ENCODE measurements at regions not wholly inside any gene's neighbourhood (a gene's known extent, or its start where the extent isn't known, plus 50 kb on each side); places are given as distances from the start of the nearest gene placed in this dataset.

DNA sequence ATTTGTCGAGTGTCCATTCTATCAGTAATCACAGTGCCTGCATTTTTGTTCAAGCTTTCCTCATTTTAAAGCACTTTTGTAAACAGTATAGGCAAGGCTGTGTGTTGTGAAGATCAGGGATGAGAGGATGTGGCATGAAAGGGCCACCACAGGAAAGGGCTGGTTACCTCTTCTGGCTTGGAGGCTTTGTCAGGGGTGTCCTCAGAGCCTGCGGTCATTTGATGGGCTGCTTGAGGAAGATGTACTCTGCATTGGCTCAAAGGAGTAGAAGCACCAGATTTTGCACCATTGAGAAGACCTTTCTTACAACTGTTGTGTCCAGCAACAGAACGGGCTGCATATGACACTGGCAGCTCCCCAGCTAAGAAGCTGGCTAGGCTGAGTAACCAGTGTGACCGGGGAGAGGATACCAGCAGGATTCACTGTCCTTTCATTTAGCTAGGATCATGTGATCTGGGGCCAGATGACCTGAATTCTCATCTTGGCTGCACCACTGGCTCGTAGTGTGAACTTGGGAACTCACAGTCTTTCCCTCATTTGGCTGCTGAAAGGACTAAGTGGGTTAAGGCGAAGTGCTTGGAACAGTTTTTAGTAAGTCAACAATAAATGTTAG, 380.2 kb downstream of the FGF9 start (continued):
- TF ChIP-seq, protein P1, sequence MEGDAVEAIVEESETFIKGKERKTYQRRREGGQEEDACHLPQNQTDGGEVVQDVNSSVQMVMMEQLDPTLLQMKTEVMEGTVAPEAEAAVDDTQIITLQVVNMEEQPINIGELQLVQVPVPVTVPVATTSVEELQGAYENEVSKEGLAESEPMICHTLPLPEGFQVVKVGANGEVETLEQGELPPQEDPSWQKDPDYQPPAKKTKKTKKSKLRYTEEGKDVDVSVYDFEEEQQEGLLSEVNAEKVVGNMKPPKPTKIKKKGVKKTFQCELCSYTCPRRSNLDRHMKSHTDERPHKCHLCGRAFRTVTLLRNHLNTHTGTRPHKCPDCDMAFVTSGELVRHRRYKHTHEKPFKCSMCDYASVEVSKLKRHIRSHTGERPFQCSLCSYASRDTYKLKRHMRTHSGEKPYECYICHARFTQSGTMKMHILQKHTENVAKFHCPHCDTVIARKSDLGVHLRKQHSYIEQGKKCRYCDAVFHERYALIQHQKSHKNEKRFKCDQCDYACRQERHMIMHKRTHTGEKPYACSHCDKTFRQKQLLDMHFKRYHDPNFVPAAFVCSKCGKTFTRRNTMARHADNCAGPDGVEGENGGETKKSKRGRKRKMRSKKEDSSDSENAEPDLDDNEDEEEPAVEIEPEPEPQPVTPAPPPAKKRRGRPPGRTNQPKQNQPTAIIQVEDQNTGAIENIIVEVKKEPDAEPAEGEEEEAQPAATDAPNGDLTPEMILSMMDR (conservative IDR thresholded peaks at IDR 0.05; ENCODE audit: low read depth in 2 of 2): no peak
- no peak for TF ChIP-seq ZNF331 (CRISPR knock-in tag; IDR thresholded peaks at IDR 0.05; ENCODE audit: low read depth)
- TF ChIP-seq ZNF114 (CRISPR knock-in tag; IDR thresholded peaks at IDR 0.05): no peak
- no peak for TF ChIP-seq STAT1 (IDR thresholded peaks at IDR 0.05; ENCODE audit: unreplicated experiment)
- TF ChIP-seq EZH2phosphoT487 (IDR thresholded peaks at IDR 0.05; ENCODE audit: unreplicated experiment): no peak

DNA sequence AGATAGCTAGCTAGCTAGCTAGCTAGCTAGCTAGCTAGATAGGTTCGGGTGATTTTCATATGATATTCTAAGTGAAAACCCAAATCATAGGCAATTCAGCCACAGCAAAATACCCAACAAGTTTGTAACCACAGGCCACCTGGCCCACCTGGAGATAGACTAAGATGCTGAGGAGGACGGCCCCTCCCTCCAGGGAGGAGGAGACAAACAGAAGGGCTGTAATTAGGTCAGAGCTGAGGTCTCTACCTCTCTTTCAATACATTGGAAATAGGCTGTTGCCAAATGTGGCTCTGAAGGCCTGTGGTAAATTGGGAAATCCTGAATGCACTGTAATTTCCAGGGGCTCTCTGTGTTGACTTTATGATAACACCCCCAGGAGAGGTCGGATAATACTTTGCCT, 382.2 kb downstream of the FGF9 start:
- no peaks in the 10 kb centered on the region for H3K27me3 Mint-ChIP-seq (ENCODE audit: insufficient read depth, low read depth, poor library complexity)
- no peaks in the 10 kb centered on the region; the same call in 2 of the 3 replicates for H3K36me3 Mint-ChIP-seq (ENCODE audit: low read depth)
- H3K9me3 Mint-ChIP-seq: peaks cover 4% of the 10 kb centered on the region; the same call in 2 of the 3 replicates
- H3K4me3 Mint-ChIP-seq: no peak overlapping the region
- DNase-seq (ENCODE audit: low spot score): no peak
- Histone ChIP-seq H3K4me1 (ENCODE audit: insufficient read depth) (peaks cover 4% of the 10 kb centered on the region; the same call in 1 of the 2 replicates), H2AFZ (no peak overlapping the region), H3K36me3 (ENCODE audit: insufficient read depth) (no peaks in the 10 kb centered on the region), H3K4me2 (no peak overlapping the region), H3K79me2 (replicated peaks; ENCODE audit: insufficient read depth) (peaks cover 54% of the 10 kb centered on the region), H3F3A (replicated peaks; ENCODE audit: low read depth) (no peaks in the 10 kb centered on the region), H3K27me3 (ENCODE audit: insufficient read depth) (no peaks in the 10 kb centered on the region), H4K20me1 (replicated peaks; ENCODE audit: insufficient read depth) (no peaks in the 10 kb centered on the region; the same call in none of the 2 replicates), H3K27ac (ENCODE audit: low read depth) (no peak overlapping the region), H3K9me2 (ENCODE audit: insufficient read depth) (0 out of 2 replicates have a peak, but pooled peaks cover 3% of the 10 kb centered on the region), H3K4me3 (no peak overlapping the region)
- no peak for ATAC-seq
- H3K4me1 Mint-ChIP-seq: peaks cover 10% of the 10 kb centered on the region
- no peak for TF ChIP-seq ZNF331 (CRISPR knock-in tag; IDR thresholded peaks at IDR 0.05; ENCODE audit: low read depth)
- TF ChIP-seq, protein P1 (conservative IDR thresholded peaks at IDR 0.05; ENCODE audit: low read depth in 2 of 2): no peak
- TF ChIP-seq EZH2phosphoT487 (IDR thresholded peaks at IDR 0.05; ENCODE audit: unreplicated experiment): no peak
- TF ChIP-seq, protein P2, sequence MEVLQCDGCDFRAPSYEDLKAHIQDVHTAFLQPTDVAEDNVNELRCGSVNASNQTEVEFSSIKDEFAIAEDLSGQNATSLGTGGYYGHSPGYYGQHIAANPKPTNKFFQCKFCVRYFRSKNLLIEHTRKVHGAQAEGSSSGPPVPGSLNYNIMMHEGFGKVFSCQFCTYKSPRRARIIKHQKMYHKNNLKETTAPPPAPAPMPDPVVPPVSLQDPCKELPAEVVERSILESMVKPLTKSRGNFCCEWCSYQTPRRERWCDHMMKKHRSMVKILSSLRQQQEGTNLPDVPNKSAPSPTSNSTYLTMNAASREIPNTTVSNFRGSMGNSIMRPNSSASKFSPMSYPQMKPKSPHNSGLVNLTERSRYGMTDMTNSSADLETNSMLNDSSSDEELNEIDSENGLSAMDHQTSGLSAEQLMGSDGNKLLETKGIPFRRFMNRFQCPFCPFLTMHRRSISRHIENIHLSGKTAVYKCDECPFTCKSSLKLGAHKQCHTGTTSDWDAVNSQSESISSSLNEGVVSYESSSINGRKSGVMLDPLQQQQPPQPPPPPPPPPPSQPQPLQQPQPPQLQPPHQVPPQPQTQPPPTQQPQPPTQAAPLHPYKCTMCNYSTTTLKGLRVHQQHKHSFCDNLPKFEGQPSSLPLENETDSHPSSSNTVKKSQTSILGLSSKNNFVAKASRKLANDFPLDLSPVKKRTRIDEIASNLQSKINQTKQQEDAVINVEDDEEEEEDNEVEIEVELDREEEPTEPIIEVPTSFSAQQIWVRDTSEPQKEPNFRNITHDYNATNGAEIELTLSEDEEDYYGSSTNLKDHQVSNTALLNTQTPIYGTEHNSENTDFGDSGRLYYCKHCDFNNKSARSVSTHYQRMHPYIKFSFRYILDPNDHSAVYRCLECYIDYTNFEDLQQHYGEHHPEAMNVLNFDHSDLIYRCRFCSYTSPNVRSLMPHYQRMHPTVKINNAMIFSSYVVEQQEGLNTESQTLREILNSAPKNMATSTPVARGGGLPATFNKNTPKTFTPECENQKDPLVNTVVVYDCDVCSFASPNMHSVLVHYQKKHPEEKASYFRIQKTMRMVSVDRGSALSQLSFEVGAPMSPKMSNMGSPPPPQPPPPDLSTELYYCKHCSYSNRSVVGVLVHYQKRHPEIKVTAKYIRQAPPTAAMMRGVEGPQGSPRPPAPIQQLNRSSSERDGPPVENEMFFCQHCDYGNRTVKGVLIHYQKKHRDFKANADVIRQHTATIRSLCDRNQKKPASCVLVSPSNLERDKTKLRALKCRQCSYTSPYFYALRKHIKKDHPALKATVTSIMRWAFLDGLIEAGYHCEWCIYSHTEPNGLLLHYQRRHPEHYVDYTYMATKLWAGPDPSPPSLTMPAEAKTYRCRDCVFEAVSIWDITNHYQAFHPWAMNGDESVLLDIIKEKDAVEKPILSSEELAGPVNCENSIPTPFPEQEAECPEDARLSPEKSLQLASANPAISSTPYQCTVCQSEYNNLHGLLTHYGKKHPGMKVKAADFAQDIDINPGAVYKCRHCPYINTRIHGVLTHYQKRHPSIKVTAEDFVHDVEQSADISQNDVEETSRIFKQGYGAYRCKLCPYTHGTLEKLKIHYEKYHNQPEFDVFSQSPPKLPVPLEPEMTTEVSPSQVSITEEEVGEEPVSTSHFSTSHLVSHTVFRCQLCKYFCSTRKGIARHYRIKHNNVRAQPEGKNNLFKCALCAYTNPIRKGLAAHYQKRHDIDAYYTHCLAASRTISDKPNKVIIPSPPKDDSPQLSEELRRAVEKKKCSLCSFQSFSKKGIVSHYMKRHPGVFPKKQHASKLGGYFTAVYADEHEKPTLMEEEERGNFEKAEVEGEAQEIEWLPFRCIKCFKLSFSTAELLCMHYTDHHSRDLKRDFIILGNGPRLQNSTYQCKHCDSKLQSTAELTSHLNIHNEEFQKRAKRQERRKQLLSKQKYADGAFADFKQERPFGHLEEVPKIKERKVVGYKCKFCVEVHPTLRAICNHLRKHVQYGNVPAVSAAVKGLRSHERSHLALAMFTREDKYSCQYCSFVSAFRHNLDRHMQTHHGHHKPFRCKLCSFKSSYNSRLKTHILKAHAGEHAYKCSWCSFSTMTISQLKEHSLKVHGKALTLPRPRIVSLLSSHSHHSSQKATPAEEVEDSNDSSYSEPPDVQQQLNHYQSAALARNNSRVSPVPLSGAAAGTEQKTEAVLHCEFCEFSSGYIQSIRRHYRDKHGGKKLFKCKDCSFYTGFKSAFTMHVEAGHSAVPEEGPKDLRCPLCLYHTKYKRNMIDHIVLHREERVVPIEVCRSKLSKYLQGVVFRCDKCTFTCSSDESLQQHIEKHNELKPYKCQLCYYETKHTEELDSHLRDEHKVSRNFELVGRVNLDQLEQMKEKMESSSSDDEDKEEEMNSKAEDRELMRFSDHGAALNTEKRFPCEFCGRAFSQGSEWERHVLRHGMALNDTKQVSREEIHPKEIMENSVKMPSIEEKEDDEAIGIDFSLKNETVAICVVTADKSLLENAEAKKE (CRISPR knock-in tag; IDR thresholded peaks at IDR 0.05): no peak
- TF ChIP-seq CREB1 (CRISPR knock-in tag; IDR thresholded peaks at IDR 0.05; ENCODE audit: low read depth): no peak
- no peak overlapping the region for H3K27ac Mint-ChIP-seq

Data from GM23338 (cell line).